Activated CD4-positive, CD25-positive, alpha-beta regulatory T cell (primary cell): ENCODE measurements at regions not wholly inside any gene's neighbourhood (a gene's known extent, or its start where the extent isn't known, plus 50 kb on each side); places are given as distances from the start of the nearest gene placed in this dataset.
"Not testable (repeated sequence)": the region's sequence is repeated elsewhere in the genome, so short reads cannot be mapped to it uniquely, and the experiment has no call there.

Source experiments
- DNase-seq, 4 experiments: peaks; one replicate each; lab custom pipeline; 2025; lab: John Stamatoyannopoulos, UW

DNA sequence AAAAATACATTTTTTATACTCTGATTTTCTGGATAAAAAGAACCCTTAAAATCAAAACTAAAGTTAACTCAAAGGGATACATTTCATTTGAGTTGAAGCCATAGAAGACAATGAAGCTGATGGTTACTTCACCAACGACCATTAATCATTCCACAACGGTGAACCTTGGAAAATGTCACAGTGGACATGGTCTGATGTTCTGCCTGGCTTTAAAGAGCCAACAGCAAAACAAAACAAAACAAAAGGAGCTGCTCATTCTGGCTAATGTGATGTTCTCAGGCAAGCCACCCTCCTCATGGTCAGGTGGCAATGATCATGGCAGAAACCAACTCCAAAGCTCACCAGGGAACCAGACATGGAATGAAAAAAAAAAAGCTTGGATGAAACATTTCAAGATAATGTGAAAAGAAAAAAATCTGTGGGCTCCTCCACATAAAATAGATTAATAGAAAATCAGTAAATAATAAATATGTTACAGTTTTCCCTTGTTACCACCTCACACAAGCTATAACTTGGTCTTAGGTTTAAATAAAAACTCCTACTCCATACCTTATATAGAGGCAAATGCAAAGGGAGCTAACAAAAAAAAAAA, 90.1 kb upstream of the SERTAD2 start:
- no peak for DNase-seq

DNA sequence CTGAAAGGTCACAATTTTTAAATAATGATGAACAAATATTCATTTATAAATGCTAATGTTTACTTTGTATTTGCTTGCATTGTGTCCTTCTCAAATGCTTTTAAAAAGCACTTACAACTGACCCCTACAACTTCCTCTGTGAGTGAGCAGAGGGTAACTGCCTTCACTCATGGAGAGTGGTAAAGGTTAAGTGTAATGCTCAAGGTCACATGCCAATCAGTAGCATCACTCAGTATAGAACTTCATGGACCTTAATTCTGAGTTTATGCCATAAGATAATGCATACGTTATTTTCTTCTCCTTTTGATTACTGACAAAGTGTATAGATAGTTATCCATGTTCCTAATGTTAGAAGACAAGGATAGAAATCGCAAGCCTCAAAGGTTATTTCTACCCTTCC, 91.8 kb upstream of the SERTAD2 start:
- no peak for DNase-seq

DNA sequence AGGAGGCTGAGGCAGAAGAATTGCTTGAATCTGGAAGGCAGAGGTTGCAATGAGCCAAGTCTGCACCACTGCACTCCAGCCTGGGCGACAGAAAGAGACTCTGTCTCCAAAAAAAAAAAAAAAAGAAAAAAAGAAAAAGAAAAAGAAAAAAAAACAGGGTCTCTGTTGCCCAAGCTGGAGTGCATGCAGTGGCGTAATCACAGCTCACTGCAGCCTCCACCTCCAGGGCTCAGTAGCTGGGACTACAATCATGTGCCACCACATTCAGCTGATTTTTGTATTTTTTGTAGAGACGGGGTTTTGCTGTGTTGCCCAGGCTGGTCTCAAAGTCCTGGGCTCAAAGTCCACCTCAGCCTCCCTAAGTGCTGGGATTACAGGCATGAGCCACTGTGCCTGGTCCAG, 94.0 kb upstream of the SERTAD2 start:
- not testable (repeated sequence) for DNase-seq

DNA sequence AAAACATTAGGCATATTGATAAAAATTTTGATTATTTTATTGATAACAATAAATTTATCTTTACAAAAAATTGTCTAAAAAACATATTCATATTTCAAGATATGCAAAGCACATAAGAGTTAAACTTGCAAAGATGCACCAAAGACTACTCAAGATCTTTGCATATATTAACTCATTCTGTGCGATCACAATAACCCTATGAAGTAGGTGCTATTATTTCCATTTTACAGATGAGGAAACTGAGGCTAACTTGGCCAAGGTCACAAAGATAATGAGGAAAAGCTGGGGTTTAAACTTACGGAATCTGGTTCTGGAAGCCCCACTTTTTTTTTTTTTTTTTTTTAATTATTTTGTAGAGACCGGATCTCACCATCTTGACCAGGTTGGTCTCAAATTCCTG, 94.4 kb upstream of the SERTAD2 start:
- no peak for DNase-seq

DNA sequence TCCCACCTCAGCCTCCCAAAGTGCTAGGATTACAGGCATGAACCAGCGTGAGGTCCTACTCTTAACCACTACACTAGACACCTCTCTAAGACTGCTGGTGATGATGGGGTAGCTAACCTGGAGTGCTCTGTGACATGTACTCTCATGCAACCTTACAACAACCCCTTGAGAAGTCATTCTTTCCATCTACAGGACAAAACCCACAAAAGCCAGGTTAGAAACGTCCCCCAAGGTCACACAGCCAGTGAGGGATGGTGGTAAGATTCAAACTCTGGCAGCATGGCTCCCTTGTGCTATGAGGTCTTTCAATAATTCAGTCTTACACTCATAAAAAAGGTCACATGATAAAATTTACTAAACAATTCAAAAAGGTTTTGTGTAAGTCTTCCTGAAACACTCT, 94.8 kb upstream of the SERTAD2 start:
- no peak for DNase-seq

DNA sequence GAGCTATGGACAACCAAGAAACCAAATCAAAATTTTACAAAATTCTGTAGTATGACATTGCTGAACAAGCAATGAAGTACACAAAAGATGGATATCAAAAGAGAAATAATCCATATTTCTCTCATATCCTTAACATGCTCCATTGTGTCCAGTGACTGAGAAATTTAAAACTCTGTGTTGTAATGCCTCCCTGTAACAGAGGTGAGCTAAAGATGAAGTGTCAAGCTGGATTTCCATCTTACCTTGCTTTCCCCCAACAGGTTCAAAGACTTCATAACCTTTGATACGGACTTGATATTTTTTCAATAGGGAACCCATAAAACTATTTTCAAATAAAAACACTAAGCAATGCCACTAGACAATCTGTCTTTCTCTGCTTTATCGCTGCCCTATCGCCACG, 95.7 kb upstream of the SERTAD2 start:
- no peak for DNase-seq

DNA sequence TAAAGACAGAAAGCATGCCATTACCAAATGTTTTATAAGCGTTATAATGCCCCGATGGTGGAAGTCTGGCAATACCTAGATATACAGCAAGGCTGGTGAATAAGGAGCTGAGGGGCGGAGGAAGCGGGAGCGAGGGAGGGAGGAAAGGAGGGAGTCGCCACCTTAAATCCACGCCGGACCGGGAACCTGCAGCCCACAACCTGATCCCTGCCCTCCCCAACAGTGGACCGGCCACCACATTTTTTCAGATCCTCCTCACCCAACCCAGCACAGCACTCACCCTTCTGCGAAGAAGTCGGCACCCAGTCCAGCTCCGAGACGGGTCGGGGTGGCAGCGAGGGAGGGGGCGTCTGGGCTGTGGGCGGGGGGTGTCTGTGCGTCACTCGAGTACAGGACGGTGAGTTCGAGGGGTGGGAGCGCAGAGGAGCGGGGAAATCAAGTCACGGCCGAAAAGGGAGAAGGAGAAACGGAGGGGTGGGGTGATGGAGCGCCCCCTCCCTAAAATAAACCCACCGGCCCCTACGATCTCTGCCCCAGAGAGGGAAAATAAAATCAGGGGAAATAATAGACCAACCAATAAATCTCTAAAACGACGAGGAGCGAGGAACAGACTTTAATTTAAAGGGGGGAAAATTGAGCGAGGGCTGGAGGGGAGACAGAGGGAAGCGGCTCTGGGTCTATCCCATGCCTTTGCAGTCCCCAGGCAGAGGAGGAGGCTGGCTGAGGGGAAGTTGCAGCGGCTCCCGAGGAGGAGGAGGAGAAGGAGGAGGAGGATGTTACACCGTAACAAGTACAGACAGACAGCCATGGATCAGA, 96.5 kb upstream of the SERTAD2 start:
- peak in 1 of 4 experiments; percentile 9 for DNase-seq

DNA sequence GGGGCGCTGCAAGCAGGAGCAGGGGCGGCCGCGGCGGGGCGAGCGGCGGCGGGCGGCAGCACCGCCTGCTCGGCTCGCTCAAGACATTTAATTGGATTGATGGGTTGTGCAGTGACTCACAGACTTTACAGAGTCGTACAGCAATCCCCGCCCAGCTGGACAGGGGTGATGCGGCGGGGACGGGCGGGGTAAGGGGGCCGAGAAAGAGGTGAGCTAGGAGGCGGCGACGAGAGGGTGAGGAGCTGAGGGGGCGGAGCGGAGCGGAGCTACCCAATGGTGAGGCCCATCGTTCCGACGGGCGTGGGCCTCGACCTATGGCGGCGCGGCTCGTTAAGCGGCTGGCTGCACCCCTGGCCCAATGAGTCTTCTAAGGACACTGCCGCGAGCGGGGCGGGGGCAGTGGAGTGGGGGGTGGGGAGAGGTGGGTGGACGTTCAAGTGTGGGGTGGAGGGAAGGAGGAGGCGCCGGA, 97.1 kb upstream of the SERTAD2 start:
- peak; percentile 93 to 100 (median 97) for DNase-seq

DNA sequence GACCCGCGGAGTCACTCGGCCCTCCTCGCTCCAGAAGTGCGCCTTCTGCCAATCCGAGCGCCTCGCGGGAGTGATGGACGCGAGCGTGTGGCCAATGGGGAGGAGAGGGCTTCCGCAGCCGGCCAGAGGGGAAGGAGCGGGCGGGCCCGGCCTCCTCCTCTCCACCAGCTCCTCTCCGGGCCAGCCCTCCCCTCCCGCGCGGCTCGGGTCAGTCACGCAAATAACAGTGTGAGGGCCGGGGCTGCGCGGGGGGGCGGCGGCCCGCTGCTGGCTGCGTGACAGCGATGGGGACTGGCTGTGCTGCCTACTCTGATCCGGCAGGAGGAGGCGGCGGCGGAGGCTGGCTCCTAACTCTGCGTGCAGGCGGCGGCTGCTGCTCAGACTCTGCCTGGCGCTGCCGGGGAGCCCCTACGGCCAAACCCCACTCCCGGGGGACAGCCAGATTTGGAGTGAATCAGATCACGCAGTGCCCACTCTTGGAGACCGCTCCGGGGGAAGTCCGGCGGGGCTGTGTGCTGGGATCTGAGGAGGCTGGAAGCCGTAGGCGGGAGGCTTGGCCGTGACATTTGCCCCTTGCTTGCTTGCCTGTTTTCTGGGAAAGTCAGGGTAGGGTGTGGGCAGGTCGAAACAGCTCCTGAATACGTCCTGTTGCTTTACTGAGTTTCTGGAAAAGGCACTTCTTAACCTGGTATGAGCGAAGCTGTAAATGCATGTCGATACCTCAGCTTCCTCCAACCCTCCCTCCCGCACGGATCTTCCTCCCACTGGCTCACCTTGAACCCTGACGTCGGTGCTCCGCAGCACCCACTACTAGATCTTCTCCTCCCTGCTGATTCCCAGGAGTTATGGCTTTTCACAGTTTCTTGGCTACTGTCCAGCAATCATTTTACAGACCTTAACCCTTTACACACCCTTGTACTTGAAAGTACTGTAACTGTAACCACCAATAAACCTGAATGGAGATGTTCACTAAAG, 97.9 kb upstream of the SERTAD2 start:
- peak in 1 of 4 experiments; percentile 85 for DNase-seq

DNA sequence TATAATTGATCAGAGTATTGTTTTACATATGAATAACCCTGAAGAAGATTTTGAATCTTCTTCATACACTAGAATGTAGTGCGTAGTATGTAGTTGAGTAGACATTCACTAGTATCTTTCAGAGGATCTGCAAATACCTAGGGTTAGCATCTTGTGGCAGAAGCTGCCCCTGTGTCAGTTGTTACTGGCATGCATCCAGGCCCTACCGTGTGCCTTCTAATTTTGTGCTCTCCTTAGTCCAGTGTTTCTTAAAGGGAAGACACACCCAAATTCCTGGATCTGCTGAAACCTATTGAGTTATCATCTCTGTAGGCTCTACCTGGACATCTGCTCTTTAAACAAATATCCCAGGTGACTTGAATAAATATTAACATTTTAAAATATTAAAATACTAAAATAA, 99.7 kb upstream of the SERTAD2 start:
- DNase-seq, result no peak

DNA sequence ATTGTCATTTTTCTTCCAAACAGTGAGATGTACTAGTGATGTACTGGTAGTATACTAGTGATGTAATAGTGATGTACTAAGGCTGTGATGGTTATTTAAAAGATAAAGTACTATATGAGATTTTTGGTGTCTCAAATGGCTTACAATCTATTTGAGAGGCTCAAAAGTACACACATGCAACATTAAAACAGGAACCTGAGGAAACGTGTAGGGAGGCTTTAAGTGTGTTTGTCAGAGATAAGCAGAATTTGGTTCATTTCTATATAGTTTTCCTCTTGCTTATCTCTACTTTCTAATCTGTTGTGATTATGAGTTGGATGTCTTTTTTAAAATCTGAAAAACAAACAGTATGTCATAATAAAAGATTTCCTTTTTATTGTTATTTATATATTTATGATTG, 100.9 kb upstream of the SERTAD2 start:
- DNase-seq, result no peak

DNA sequence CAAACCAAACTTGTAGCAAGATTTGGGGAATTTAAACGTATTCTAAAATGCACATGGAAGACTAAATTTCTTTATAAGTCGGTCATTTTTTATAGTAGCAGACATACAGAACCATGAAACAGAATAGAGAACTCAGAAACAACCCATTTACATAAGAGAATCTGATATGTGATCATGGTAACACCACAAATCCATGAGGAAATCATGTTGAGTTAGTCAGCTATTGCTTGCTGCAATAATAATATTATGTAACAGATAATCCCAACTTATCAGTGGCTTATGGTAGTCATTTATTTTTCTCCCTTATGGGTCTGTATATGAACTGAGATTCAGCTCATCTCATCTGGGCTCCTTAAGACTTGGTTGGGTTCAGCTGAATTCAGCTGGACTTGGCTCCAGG, 103.4 kb upstream of the SERTAD2 start:
- no peak for DNase-seq

DNA sequence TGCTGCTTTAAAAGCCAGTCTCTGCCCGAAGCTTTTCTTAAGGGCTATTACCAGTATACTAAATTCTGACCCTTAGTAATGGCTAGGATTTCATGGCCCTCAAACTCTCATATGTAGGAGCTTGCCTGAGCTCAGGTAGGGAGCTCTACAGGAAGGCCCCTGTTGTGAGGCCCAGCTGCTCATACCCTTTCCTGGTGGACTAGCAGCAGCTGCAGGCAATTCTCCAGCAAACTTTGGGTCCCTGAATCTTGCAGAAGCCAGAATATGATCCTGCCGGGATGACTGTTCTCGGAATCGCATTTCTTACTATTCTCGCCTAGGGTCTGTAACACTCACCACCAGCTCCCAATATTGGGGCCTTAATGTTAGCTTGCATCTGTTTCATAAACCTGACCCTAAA, 106.4 kb upstream of the SERTAD2 start:
- DNase-seq, result no peak

DNA sequence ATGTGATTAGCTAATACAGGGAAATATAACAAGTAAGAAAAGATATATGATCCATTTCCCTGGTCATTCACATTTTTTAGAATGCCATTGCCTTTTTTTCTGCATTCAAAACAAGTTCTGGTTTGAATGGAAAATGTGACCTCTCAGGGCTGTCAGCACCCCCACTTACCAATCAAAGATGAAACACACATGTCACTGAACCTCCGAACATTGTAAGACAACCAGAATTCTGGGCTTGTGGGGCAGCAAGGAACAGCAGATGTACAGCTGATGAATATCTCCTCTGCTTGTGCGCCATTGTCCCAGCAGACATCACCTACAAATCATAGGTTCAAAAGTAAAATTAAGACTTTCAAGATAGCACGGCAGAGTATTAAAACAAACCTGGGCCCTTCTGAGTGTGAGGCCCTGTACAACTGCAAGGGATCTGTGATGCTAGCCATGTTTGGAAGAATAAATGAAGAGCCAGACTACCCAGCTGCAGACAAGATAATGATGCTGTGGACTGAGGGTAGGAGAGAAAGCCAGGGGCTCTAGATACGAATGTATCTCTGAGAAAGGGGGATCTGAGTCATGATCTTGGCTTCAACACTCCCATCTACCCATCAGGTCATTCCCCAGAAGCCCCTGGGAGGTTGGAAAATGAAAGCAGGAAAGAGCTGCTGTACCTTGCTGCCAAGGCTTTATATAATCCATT, 108.7 kb upstream of the SERTAD2 start:
- no peak for DNase-seq

DNA sequence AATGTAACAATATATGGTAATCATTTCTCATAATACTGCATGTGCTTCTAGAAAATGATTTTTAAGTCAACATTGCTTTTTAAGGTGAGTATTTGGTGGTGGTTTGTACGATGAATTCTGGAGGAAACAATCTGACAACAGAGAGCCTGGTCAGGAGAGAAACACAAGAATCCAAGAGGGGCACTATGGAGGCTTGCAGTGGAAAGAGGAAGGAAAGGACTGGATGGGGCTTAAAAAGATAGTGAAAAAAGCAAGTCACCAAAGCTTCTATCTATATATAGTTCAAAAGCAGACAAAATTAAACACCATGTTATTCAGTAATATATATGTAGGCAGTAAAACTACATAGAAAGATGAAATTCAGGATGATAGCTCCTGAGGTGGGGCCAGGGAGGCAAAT, 109.4 kb upstream of the SERTAD2 start:
- no peak for DNase-seq

DNA sequence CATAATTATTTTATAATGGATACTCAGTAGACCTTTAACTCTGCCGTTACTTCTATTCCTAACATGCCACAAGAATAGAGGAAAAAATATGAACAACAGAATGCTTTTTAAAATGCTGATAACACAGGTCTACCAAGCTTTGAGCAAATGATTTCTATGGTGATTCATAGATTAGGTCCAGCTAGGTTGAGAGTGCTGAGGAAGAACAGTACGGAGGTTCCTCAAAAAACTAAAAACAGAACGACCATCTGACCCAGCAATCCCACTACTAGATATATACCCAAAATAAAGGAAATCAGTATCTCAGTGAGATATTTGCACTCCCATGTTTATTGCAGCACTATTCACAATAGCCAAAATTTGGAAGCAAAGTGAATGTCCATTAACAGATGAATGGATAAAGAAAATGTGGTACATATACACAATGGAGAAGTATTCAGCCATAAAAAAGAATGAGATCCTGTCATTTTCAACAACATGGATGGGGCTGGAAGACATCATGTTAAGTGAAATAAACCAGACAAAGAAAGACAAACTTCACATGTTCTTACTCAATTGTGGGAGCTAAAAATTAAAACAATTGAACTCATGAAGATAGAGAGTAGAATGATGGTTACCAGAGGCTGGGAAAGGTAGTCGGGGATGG, 111.6 kb upstream of the SERTAD2 start:
- no peak for DNase-seq

DNA sequence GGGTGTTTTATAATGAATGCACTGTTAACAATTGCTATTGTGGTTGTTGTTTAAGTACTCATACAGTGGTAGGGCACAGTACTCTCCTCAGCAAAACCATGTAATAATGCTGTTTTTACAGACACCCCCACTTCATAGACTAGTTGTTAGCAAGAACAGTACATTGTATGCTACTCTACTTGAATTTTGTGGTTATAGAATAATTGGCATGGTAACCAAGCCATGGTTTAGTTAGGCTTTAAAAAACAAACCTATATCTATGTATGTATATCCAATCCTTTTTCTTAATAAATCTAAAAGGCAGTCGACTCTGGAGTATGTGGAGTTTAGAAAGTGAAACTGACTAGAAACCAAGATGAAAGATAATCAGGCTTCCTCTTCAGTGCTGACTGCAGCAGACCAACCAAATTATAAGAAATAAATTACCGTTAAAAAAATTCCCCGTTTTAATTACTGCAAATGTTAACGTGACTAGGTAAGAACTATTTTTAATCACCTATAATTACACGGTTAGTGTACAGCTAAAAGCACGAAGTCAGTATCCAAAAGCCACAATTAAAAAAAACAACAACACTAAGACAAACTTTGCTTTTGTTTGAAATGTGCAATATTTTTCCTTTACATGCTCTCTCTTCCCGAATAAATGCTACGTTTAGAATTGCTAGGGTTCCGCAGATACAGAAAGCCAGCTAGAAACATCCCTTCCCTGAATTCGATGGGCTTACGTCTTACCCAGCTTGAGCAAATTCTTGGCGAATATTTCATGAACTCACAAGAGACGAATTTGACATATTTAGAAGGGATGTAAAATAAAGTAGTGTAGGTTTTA, 113.3 kb upstream of the SERTAD2 start:
- no peak for DNase-seq

DNA sequence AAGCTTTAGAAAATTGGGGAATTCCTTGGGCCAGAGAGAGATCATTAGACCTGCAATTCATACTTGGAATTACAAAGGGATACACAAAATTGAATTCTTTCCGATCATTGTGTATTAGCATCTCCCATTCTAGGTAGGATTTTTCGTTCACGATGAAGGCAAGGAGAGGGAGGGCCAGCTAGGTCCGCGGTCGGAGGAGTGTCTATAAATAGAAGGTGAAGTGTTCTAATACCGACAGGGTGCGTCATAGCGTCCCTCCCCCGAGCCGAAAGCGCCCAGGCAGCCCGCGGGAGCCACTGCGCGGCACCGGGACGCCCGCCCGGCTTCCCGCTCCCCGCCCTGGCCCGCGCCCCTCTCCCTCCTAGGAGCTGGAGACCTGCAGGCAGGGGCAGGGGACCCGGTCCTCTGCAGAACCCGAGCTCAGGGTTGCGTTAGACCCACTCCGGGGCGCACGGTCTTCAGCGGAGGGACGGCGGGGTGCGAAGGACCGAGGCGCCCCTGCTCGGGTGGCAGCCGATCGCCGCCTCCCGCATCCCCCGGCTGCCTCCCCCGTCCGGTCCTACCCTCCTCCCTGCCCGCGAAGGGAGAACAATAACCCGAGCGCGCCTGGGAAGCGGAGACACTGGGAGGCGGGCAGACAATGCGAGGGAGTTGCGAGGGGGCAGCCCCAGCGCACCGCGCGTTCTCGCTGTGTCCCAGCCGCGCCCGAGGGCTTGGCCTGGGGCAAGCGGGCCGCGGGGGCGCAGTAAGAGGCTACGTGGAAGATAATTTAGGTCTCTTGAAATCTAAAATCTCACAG, 114.2 kb upstream of the SERTAD2 start:
- DNase-seq, result peak; percentile 41 to 49 (median 42)

DNA sequence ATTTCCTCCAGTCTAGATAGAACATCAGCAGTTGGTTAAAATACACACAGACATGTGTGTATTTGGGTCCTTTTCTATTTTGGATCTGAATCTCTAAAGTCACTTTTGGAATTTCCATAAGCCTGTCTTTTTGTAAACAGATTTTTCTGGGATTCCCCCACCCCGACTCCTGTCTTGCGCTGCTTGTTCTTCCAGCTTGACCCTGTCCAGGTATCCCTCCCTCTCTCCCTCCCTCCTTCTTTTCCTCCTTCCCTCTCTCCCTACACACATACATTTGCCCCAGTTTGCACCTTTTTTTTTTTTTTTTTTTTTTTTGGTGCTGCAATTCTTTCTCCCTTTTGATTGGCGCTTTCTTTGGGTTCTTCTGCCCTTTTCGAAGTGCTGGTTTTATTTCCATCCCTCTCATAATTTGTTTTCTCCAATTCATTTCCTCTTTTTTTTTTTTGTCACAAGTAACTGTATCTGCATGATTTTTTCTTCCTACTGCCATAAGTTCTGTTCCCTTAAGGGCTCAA, 114.8 kb upstream of the SERTAD2 start:
- DNase-seq, result no peak
